SK-N-MC (cell line): ENCODE measurements at regions not wholly inside any gene's neighbourhood (a gene's known extent, or its start where the extent isn't known, plus 50 kb on each side); places are given as distances from the start of the nearest gene placed in this dataset.

Source experiments
- DNase-seq: peaks from one replicate; pipeline ENCODE4 v3.0.0-alpha.2; 2011; ENCODE audit warnings: low read depth, low spot score
- H3K27ac ChIP-seq: fragments of 200-600 bp; sonication (generic); 2 replicates; pipeline ENCODE4 v1.5.1; 2016; ENCODE audit warnings: mixed run types
- H3K36me3 ChIP-seq: fragments of 200-600 bp; sonication (generic); 2 replicates; pipeline ENCODE4 v1.6.1; 2017; ENCODE audit warnings: antibody characterized with exemption, low read length, mixed read lengths; ENCODE audit not compliant: insufficient read depth
- H3K4me3 ChIP-seq: fragments of 200-600 bp; sonication (generic); 2 replicates; pipeline ENCODE4 v1.5.1; 2016
- H3K9ac ChIP-seq: fragments of 200-600 bp; sonication (generic); 2 replicates; pipeline ENCODE4 v1.8.0; 2017; ENCODE audit warnings: mixed run types, mixed read lengths; ENCODE audit not compliant: insufficient read length
- H3K9me3 ChIP-seq: fragments of 200-600 bp; sonication (generic); 2 replicates; pipeline ENCODE4 v1.6.1; 2017; ENCODE audit warnings: low read depth, mild to moderate bottlenecking, antibody characterized with exemption, low read length, moderate library complexity, mixed read lengths
- EZH2 ChIP-seq: fragments of 200-600 bp; sonication (generic); IDR thresholded peaks from one replicate; pipeline ENCODE4 v1.6.1; 2017; ENCODE audit warnings: antibody characterized with exemption
- FOXP2 ChIP-seq: optimal IDR thresholded peaks from 2 replicates; pipeline ENCODE3; 2011; ENCODE audit warnings: mild to moderate bottlenecking, moderate library complexity; ENCODE audit not compliant: insufficient read depth; ENCODE audit errors: extremely low read length, control extremely low read depth
- POLR2AphosphoS5 ChIP-seq: IDR thresholded peaks from 2 replicates; pipeline ENCODE4 v1.6.1; 2012; ENCODE audit warnings: mild to moderate bottlenecking, low read depth, low read length, borderline replicate concordance

- no peak for DNase-seq
- H3K9ac ChIP-seq = no peak overlapping the region
- H3K27ac ChIP-seq = no peak overlapping the region
- TF ChIP-seq EZH2 (no peak), FOXP2 (no peak), POLR2AphosphoS5 (no peak)
- no peaks in the 10 kb centered on the region for H3K9me3 ChIP-seq
- no peak overlapping the region for H3K4me3 ChIP-seq
- no peaks in the 10 kb centered on the region for H3K36me3 ChIP-seq
These were observed 1394.3 kb upstream of the LRRTM3 start for GRCh38 chr10:65531545-65531944.

- Histone ChIP-seq H3K4me3 (no peak overlapping the region), H3K9me3 (no peaks in the 10 kb centered on the region), H3K9ac (no peak overlapping the region), H3K36me3 (no peaks in the 10 kb centered on the region), H3K27ac (no peak overlapping the region)
- no peak for TF ChIP-seq POLR2AphosphoS5
- TF ChIP-seq FOXP2 = no peak
- TF ChIP-seq EZH2 = no peak
- no peak for DNase-seq
These were observed 1391.1 kb upstream of the LRRTM3 start for GRCh38 chr10:65534771-65535170.

GRCh38 chr10:65544756-65545155 is 1381.1 kb upstream of the LRRTM3 start:
- H3K9ac ChIP-seq = no peak overlapping the region
- no peaks in the 10 kb centered on the region for H3K36me3 ChIP-seq
- H3K4me3 ChIP-seq = no peak overlapping the region
- TF ChIP-seq POLR2AphosphoS5 (no peak), FOXP2 (no peak), EZH2 (no peak)
- no peaks in the 10 kb centered on the region for H3K9me3 ChIP-seq
- DNase-seq = no peak
- no peak overlapping the region for H3K27ac ChIP-seq

GRCh38 chr10:65548001-65548400 is 1377.8 kb upstream of the LRRTM3 start:
- no peak for DNase-seq
- Histone ChIP-seq H3K9ac (no peak overlapping the region), H3K9me3 (no peaks in the 10 kb centered on the region), H3K27ac (no peak overlapping the region), H3K4me3 (no peak overlapping the region), H3K36me3 (no peaks in the 10 kb centered on the region)
- TF ChIP-seq FOXP2 = no peak
- no peak for TF ChIP-seq EZH2
- no peak for TF ChIP-seq POLR2AphosphoS5

GRCh38 chr10:65550761-65551160 is 1375.1 kb upstream of the LRRTM3 start:
- H3K27ac ChIP-seq = no peak overlapping the region
- no peak for DNase-seq
- no peaks in the 10 kb centered on the region for H3K9me3 ChIP-seq
- no peak overlapping the region for H3K4me3 ChIP-seq
- no peaks in the 10 kb centered on the region for H3K36me3 ChIP-seq
- no peak overlapping the region for H3K9ac ChIP-seq
- no peak for TF ChIP-seq EZH2
- no peak for TF ChIP-seq POLR2AphosphoS5
- no peak for TF ChIP-seq FOXP2

GRCh38 chr10:65555192-65555591 is 1370.6 kb upstream of the LRRTM3 start:
- Histone ChIP-seq H3K9me3 (no peaks in the 10 kb centered on the region), H3K4me3 (no peak overlapping the region), H3K36me3 (no peaks in the 10 kb centered on the region), H3K9ac (no peak overlapping the region), H3K27ac (no peak overlapping the region)
- TF ChIP-seq FOXP2 = no peak
- no peak for TF ChIP-seq POLR2AphosphoS5
- TF ChIP-seq EZH2 = no peak
- no peak for DNase-seq

GRCh38 chr10:65556006-65556405 is 1369.8 kb upstream of the LRRTM3 start:
- Histone ChIP-seq H3K4me3 (no peak overlapping the region), H3K9ac (no peak overlapping the region), H3K36me3 (no peaks in the 10 kb centered on the region), H3K27ac (no peak overlapping the region), H3K9me3 (no peaks in the 10 kb centered on the region)
- DNase-seq = no peak
- no peak for TF ChIP-seq EZH2
- TF ChIP-seq POLR2AphosphoS5 = no peak
- no peak for TF ChIP-seq FOXP2

GRCh38 chr10:65559369-65559768 is 1366.5 kb upstream of the LRRTM3 start:
- no peak for TF ChIP-seq EZH2
- TF ChIP-seq FOXP2 = no peak
- TF ChIP-seq POLR2AphosphoS5 = no peak
- no peaks in the 10 kb centered on the region for H3K36me3 ChIP-seq
- no peaks in the 10 kb centered on the region for H3K9me3 ChIP-seq
- H3K4me3 ChIP-seq = no peak overlapping the region
- DNase-seq = no peak
- H3K27ac ChIP-seq = no peak overlapping the region
- H3K9ac ChIP-seq = no peak overlapping the region

GRCh38 chr10:65565246-65565645 is 1360.6 kb upstream of the LRRTM3 start:
- Histone ChIP-seq H3K9me3 (no peaks in the 10 kb centered on the region), H3K27ac (no peak overlapping the region), H3K9ac (no peak overlapping the region), H3K36me3 (no peaks in the 10 kb centered on the region), H3K4me3 (no peak overlapping the region)
- TF ChIP-seq FOXP2 (no peak), POLR2AphosphoS5 (no peak), EZH2 (no peak)
- no peak for DNase-seq
